Sigmoid colon (tissue), 6 donors: ENCODE measurements at regions not wholly inside any gene's neighbourhood (a gene's known extent, or its start where the extent isn't known, plus 50 kb on each side); places are given as distances from the start of the nearest gene placed in this dataset.

Source experiments
- DNase-seq: peaks from one replicate; pipeline ENCODE4 v3.0.0-alpha.2; 2019
- H3K27ac ChIP-seq, 4 donors: fragments of 200-600 bp; sonication (generic); one replicate each; pipeline ENCODE4 v1.5.1; 2016 to 2019; ENCODE audit warnings: mild to moderate bottlenecking in 1 of 4
- H3K27me3 ChIP-seq, 3 donors: fragments of 200-600 bp; sonication (generic); one replicate each; pipeline ENCODE4 v1.5.1; 2019; ENCODE audit warnings: mild to moderate bottlenecking in 1 of 3
- H3K36me3 ChIP-seq, 4 donors: fragments of 200-600 bp; sonication (generic); one replicate each; pipeline ENCODE4 v1.5.1; 2016 to 2019
- H3K4me1 ChIP-seq, 4 donors: fragments of 200-600 bp; sonication (generic); one replicate each; pipeline ENCODE4 v1.5.1; 2017 to 2019
- H3K4me3 ChIP-seq, 4 donors: fragments of 200-600 bp; sonication (generic); one replicate each; pipeline ENCODE4 v1.5.1; 2017 to 2019; ENCODE audit warnings: mild to moderate bottlenecking in 2 of 4, moderate library complexity in 1 of 4
- H3K9me3 ChIP-seq, 4 donors: fragments of 200-600 bp in 3 of 4; sonication (generic) in 3 of 4; one replicate each; pipeline versions ENCODE4 v1.5.1 to v1.6.1; 2013 to 2019
- CTCF ChIP-seq, 4 experiments: fragments of 450-650 bp in 3 of 4; fragments of 200-600 bp in 1 of 4; IDR thresholded peaks; one replicate each; pipeline ENCODE4 v1.5.1; 2016 to 2019; ENCODE audit warnings: antibody characterized with exemption in 4 of 4, mild to moderate bottlenecking in 3 of 4, moderate library complexity in 2 of 4
- EP300 ChIP-seq, 4 donors: sonication (generic); formaldehyde crosslinking; IDR thresholded peaks; one replicate each; pipeline ENCODE4 v1.6.1; 2017; ENCODE audit warnings: antibody characterized with exemption in 4 of 4
- POLR2A ChIP-seq, 2 donors: fragments of 450-650 bp; IDR thresholded peaks; one replicate each; pipeline ENCODE4 v1.6.1; 2016; ENCODE audit warnings: antibody characterized with exemption in 2 of 2, mild to moderate bottlenecking in 2 of 2, moderate library complexity in 2 of 2
- POLR2AphosphoS5 ChIP-seq, 4 donors: sonication (generic); formaldehyde crosslinking; IDR thresholded peaks; one replicate each; pipeline ENCODE4 v1.6.1; 2017; ENCODE audit warnings: antibody characterized with exemption in 4 of 4
- WGBS, 2 donors: extraction: QIAGEN DNeasy Blood & Tissue Kit; methylation state at CpG; one replicate each; pipeline ENCODE4 v1.1.7; 2013; 5-methylcytosine and 5-hydroxymethylcytosine counted together
- intact Hi-C: fragments of 100-400 bp; cut with DNase I; formaldehyde crosslinking; loops from one replicate; pipeline ENCODE4 v1.15.1; 2023
- small RNA-seq, 3 donors: library from RNA; depleted of rRNA; stranded (forward); fragments of <200 nt; gene quantifications; one replicate each; pipeline ENCODE3, GENCODE V24; 2016
- donor health status: healthy with polysubstance abuse.
- donor health status: healthy.

- Histone ChIP-seq H3K4me1 (no peaks in the 10 kb centered on the region), H3K4me3 (no peak overlapping the region), H3K36me3 (no peaks in the 10 kb centered on the region), H3K9me3 (peaks cover 0 to 2% (median 0%) of the 10 kb centered on the region in 4 donors), H3K27me3 (no peaks in the 10 kb centered on the region), H3K27ac (no peak overlapping the region)
- DNase-seq, result no peak
- WGBS, 2 donors, result 78 to 88% methylated on average over 1 of the region's 1 CpG
- intact Hi-C loops, result no loop called here
- TF ChIP-seq POLR2AphosphoS5 (IDR thresholded peaks at IDR 0.05) (no peak), EP300 (IDR thresholded peaks at IDR 0.05) (no peak), CTCF (IDR thresholded peaks at IDR 0.05) (no peak), POLR2A (IDR thresholded peaks at IDR 0.05) (no peak)
Observed at GRCh38 chr12:38258411-38258810, 58.2 kb upstream of the ALG10B start.

Small RNAs in the stretch of these regions (small RNA-seq; reads per million reads assigned to genes)
- gene RF01518, result 0 reads per million in 3 donors
- 3.4 to 6.3 (median 5.5) reads per million in 3 donors for gene RNA5SP358
- gene RNA5SP359, result 0.36 to 0.75 (median 0.42) reads per million in 3 donors
